Thyroid gland (tissue), 4 donors: ENCODE measurements at regions not wholly inside any gene's neighbourhood (a gene's known extent, or its start where the extent isn't known, plus 50 kb on each side); places are given as distances from the start of the nearest gene placed in this dataset.

Experiments used
- DNase-seq, 2 donors: peaks; one replicate each; pipeline ENCODE4 v3.0.0-alpha.2; 2019
- H3K27ac ChIP-seq, 3 donors: fragments of 200-600 bp; sonication (generic); 1 replicate in 2 of 3; 2 replicates in 1 of 3; pipeline ENCODE4 v1.5.1; 2016 to 2019; ENCODE audit warnings: mild to moderate bottlenecking in 1 of 3, moderate library complexity in 1 of 3
- H3K27me3 ChIP-seq: fragments of 200-600 bp; sonication (generic); one replicate; pipeline ENCODE4 v1.5.1; 2019
- H3K36me3 ChIP-seq, 2 donors: fragments of 200-600 bp; sonication (generic); one replicate each; pipeline ENCODE4 v1.5.1; 2016 to 2019
- H3K4me1 ChIP-seq, 2 donors: fragments of 200-600 bp; sonication (generic); one replicate each; pipeline ENCODE4 v1.5.1; 2017 to 2019
- H3K4me3 ChIP-seq, 3 donors: fragments of 200-600 bp; sonication (generic); replicated peaks in 1 of 3; 1 replicate in 2 of 3; 2 replicates in 1 of 3; pipeline ENCODE4 v1.5.1; 2016; ENCODE audit warnings: mild to moderate bottlenecking in 1 of 3
- H3K9me3 ChIP-seq: fragments of 200-600 bp; sonication (generic); one replicate; pipeline ENCODE4 v1.5.1; 2017
- POLR2A ChIP-seq, 2 donors: fragments of 450-650 bp; IDR thresholded peaks; one replicate each; pipeline ENCODE4 v1.6.1; 2017; ENCODE audit warnings: antibody characterized with exemption in 2 of 2, mild to moderate bottlenecking in 2 of 2, moderate library complexity in 1 of 2
- WGBS, 2 donors: methylation state at CpG; one replicate each; pipeline ENCODE4 v1.1.5; 2017; 5-methylcytosine and 5-hydroxymethylcytosine counted together
- intact Hi-C: fragments of 100-400 bp; cut with DNase I; formaldehyde crosslinking; loops from one replicate; pipeline ENCODE4 v1.15.1; 2023
- TF ChIP-seq, protein P1 (sequence below), 6 experiments: fragments of 200-600 bp in 3 of 6; fragments of 450-650 bp in 3 of 6; sonication (generic) in 3 of 6; IDR thresholded peaks; one replicate each; pipeline ENCODE4 v1.5.1; 2016 to 2019; ENCODE audit warnings: antibody characterized with exemption in 6 of 6, mild to moderate bottlenecking in 2 of 6, inconsistent platforms in 1 of 6, moderate library complexity in 1 of 6

DNA sequence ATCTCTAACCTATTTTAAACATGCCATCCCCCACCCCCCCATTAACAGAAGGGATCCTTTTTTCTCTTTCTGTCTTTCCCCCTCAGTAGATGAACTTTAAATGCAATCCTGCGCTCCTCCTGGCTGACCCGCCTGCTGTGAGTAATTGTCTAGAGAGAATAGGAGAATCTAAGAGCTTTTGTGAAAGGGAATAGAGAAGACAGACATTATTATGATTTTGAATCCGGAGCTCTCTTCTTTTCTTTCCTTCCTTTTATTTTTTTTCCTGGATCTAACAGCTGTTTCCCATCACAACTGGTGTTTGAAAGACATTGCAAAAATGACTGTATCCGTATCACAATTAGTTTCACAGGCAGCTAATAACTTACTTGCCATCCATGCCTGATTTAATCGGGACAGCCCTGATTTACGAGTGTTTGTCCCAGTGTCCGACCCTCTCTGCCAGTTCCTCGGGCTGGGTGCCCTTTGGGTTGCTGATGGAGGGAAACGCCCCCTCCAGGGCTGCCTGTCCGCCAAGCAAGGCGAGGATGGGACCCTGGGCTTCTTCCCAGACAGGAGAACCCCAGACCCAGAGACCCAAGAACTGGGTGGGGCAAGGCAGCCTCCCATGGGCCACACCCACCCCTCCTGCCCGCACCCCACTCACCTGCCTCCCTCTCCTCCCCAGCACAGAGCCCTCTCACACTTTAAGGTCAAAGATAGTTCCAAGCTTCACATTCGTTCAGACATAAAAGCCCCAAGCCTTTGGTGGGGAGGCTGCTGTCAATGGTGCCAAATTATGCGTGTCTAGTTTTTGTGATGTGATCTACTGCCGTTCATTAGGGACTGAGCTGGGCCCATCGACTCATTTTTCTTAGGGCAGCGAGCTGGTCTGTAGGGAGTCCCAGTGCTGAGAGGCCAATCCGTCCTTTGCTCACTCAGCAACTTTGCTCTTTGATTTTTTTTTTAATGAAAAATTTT, 231.7 kb downstream of the ZNF516 start:
- intact Hi-C loops = no loop called here
- no peak overlapping the region for H3K27ac ChIP-seq
- no peak for DNase-seq

DNA sequence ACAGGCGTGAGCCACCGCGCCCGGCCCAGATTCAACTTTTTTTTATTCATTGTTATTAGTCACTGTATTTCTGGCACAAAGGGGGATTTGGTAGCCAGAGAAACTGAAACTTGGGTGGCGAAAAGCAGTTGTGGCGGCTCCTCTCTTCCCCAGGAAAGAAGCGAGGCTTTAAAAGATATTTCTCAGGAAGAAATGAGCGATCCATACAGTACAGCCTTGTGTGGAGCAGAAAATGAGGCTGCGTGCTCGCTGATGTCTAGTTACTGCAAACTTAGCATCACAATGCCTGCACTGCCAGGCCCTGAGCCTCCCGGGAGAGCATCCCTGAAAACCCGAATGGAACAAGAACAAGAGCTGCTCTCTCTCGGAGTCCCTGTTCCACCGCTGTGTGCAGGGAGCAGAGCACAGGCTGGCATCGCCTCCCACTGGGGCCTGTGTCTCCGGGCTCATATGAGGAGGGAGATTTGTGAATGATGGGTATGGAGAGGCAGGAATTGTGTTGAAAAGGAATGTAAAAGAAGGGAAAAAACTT, 234.0 kb downstream of the ZNF516 start:
- TF ChIP-seq, protein P1, sequence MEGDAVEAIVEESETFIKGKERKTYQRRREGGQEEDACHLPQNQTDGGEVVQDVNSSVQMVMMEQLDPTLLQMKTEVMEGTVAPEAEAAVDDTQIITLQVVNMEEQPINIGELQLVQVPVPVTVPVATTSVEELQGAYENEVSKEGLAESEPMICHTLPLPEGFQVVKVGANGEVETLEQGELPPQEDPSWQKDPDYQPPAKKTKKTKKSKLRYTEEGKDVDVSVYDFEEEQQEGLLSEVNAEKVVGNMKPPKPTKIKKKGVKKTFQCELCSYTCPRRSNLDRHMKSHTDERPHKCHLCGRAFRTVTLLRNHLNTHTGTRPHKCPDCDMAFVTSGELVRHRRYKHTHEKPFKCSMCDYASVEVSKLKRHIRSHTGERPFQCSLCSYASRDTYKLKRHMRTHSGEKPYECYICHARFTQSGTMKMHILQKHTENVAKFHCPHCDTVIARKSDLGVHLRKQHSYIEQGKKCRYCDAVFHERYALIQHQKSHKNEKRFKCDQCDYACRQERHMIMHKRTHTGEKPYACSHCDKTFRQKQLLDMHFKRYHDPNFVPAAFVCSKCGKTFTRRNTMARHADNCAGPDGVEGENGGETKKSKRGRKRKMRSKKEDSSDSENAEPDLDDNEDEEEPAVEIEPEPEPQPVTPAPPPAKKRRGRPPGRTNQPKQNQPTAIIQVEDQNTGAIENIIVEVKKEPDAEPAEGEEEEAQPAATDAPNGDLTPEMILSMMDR (IDR thresholded peaks at IDR 0.05) = no peak
- TF ChIP-seq POLR2A (IDR thresholded peaks at IDR 0.05) = no peak
- Histone ChIP-seq H3K36me3 (no peaks in the 10 kb centered on the region), H3K4me1 (peaks cover 0 to 10% of the 10 kb centered on the region in 2 donors), H3K9me3 (no peaks in the 10 kb centered on the region), H3K27me3 (no peaks in the 10 kb centered on the region), H3K4me3 (no peak overlapping the region), H3K27ac (no peak overlapping the region)
- intact Hi-C loops = no loop called here
- 88 to 89% methylated on average over 16 of the region's 16 CpGs for WGBS, 2 donors
- no peak for DNase-seq

More for the DNA sequence above, 231.7 kb downstream of the ZNF516 start:
- peaks cover 0 to 10% of the 10 kb centered on the region in 2 donors for H3K4me1 ChIP-seq
- no peaks in the 10 kb centered on the region for H3K36me3 ChIP-seq
- TF ChIP-seq, protein P1 (IDR thresholded peaks at IDR 0.05) = no peak
- no peak for TF ChIP-seq POLR2A (IDR thresholded peaks at IDR 0.05)
- no peaks in the 10 kb centered on the region for H3K27me3 ChIP-seq
- no peak overlapping the region for H3K4me3 ChIP-seq
- H3K9me3 ChIP-seq = no peaks in the 10 kb centered on the region
- 79 to 85% methylated on average over 17 to 18 of the region's 18 CpGs for WGBS, 2 donors

DNA sequence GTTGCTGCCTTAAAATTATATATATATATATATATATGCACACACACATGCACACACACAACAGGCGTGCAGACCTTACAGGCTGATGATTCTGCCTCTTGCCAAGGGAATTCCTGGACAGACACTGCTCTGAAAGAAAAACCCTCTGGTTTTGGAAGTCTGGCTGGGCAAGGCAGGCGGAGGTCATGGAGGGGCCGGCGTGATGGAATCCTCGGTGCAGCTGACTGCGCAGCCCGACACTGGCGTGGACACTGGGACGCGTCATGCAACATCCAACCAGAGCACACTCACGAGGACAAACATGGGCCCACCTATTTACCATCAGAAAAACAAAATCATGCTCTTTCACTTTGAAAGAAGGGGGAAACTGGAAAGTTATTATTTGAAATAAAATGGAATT, 235.3 kb downstream of the ZNF516 start:
- no peaks in the 10 kb centered on the region for H3K9me3 ChIP-seq
- H3K4me1 ChIP-seq = peaks cover 0 to 4% of the 10 kb centered on the region in 2 donors
- no peaks in the 10 kb centered on the region for H3K36me3 ChIP-seq
- H3K4me3 ChIP-seq = no peak overlapping the region
- no peaks in the 10 kb centered on the region for H3K27me3 ChIP-seq
- WGBS, 2 donors = 88 to 95% methylated on average over 11 of the region's 11 CpGs
- DNase-seq = no peak
- TF ChIP-seq, protein P1 (IDR thresholded peaks at IDR 0.05) = no peak
- no peak for TF ChIP-seq POLR2A (IDR thresholded peaks at IDR 0.05)
- intact Hi-C loops = no loop called here
- no peak overlapping the region for H3K27ac ChIP-seq

DNA sequence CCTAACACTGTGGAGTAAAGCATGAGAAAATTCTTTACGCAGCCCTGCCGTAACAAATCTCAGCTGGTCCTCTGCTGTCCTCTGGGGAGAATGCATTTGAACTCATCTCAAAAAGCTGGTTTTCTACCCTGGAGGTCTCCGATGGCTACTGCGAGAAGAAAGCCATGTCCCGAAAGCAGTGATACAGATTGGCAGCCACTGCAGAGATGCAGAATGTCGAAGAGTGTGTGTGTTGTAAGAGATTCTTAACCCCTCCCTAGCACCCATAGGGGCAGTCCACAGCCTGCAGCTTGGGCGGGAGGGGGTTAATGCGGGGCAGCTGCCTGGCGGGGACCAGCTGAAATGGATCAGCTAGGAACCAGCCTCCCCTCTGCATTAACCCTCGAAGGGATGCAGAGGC, 235.9 kb downstream of the ZNF516 start:
- intact Hi-C loops = no loop called here
- Histone ChIP-seq H3K9me3 (no peaks in the 10 kb centered on the region), H3K4me3 (no peak overlapping the region), H3K4me1 (no peaks in the 10 kb centered on the region), H3K27ac (no peak overlapping the region), H3K36me3 (no peaks in the 10 kb centered on the region), H3K27me3 (no peaks in the 10 kb centered on the region)
- WGBS, 2 donors = 57 to 63% methylated on average over 9 to 10 of the region's 10 CpGs
- no peak for DNase-seq
- TF ChIP-seq POLR2A (IDR thresholded peaks at IDR 0.05) = no peak
- TF ChIP-seq, protein P1 (IDR thresholded peaks at IDR 0.05) = no peak

DNA sequence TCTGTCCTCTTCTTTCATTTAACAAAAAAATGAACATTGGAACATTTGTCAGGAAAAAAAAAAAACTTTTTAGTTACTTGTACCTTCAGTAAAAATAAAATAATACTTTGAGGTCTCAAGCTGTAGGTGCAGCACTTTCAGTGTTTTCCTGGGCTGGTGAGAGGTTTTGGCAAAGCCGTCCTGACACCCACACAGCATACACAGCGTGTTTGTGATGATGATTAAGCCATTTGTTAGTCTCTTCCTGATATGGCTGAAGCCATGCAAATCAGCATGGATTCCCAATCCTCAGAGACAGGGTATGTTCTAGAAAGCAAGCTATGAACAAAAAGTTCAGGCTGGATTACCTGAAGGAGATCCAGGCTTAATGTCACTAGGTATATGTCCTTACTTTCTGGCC, 236.8 kb downstream of the ZNF516 start:
- Histone ChIP-seq H3K27ac (no peak overlapping the region), H3K36me3 (no peaks in the 10 kb centered on the region), H3K4me1 (no peaks in the 10 kb centered on the region), H3K9me3 (no peaks in the 10 kb centered on the region), H3K27me3 (no peaks in the 10 kb centered on the region), H3K4me3 (no peak overlapping the region)
- TF ChIP-seq, protein P1 (IDR thresholded peaks at IDR 0.05) = no peak
- no peak for TF ChIP-seq POLR2A (IDR thresholded peaks at IDR 0.05)
- WGBS, 2 donors = 85 to 87% methylated on average over 2 of the region's 2 CpGs
- no peak for DNase-seq
- intact Hi-C loops = no loop called here
